Kidney (tissue), 13 donors: ENCODE measurements at regions not wholly inside any gene's neighbourhood (a gene's known extent, or its start where the extent isn't known, plus 50 kb on each side); places are given as distances from the start of the nearest gene placed in this dataset.

Experiments
- DNase-seq, 5 donors: peaks; one replicate each; pipeline ENCODE4 v3.0.0-alpha.2; 2013 to 2020
- FAIRE-seq: peaks from 2 replicates; lab custom pipeline; 2012; peaks lifted over from hg19 to GRCh38; lab: Jason Lieb, UNC
- H3K27ac ChIP-seq, 2 donors: one replicate each; pipeline ENCODE4 v1.7.0; 2013; ENCODE audit warnings: low read depth in 2 of 2, low read length in 2 of 2, inconsistent platforms in 1 of 2
- H3K27me3 ChIP-seq: one replicate; pipeline ENCODE4 v1.7.1; 2013; ENCODE audit warnings: low read length, inconsistent platforms; ENCODE audit not compliant: control insufficient read depth, insufficient read depth
- H3K36me3 ChIP-seq, 3 donors: one replicate each; pipeline versions ENCODE4 v1.7.0 to v1.7.1; 2013; ENCODE audit warnings: low read length in 3 of 3, control low read depth in 1 of 3, inconsistent platforms in 1 of 3; ENCODE audit not compliant: insufficient read depth in 3 of 3, control insufficient read depth in 2 of 3
- H3K4me1 ChIP-seq, 3 donors: one replicate each; pipeline versions ENCODE4 v1.7.0 to v1.7.1; 2013; ENCODE audit warnings: low read length in 3 of 3, inconsistent platforms in 1 of 3, low read depth in 1 of 3; ENCODE audit not compliant: control insufficient read depth in 2 of 3, insufficient read depth in 2 of 3
- H3K4me3 ChIP-seq, 3 donors: one replicate each; pipeline versions ENCODE4 v1.7.0 to v1.8.1; 2013; ENCODE audit warnings: low read length in 3 of 3, control low read depth in 1 of 3, inconsistent platforms in 1 of 3
- H3K9ac ChIP-seq, 3 donors: one replicate each; pipeline versions ENCODE4 v1.7.0 to v1.7.1; 2013; ENCODE audit warnings: low read length in 3 of 3, control low read depth in 1 of 3, inconsistent platforms in 1 of 3
- H3K9me3 ChIP-seq, 3 donors: one replicate each; pipeline versions ENCODE4 v1.7.0 to v1.7.1; 2013; ENCODE audit warnings: low read length in 3 of 3, control low read depth in 1 of 3, inconsistent platforms in 1 of 3; ENCODE audit not compliant: control insufficient read depth in 2 of 3, insufficient read depth in 1 of 3
- intact Hi-C: fragments of 100-400 bp; cut with DNase I; formaldehyde crosslinking; loops from one replicate; pipeline ENCODE4 v1.11.1; 2022
- TF ChIP-seq, protein P1 (sequence below): IDR thresholded peaks from 3 replicates; pipeline ENCODE4 v1.5.1; 2012; ENCODE audit warnings: mild to moderate bottlenecking, moderate library complexity, borderline replicate concordance; ENCODE audit not compliant: insufficient read depth; ENCODE audit errors: extremely low read depth
- donor health status: control.
- donor health status: control.
- donor health status: control.
- donor health status: control.
- donor health status: control.
- donor health status: DM: yes; HTN: yes; CAD: no.
- donor health status: Normal renal cell carcinoma (clear cell type).

- TF ChIP-seq, protein P1, sequence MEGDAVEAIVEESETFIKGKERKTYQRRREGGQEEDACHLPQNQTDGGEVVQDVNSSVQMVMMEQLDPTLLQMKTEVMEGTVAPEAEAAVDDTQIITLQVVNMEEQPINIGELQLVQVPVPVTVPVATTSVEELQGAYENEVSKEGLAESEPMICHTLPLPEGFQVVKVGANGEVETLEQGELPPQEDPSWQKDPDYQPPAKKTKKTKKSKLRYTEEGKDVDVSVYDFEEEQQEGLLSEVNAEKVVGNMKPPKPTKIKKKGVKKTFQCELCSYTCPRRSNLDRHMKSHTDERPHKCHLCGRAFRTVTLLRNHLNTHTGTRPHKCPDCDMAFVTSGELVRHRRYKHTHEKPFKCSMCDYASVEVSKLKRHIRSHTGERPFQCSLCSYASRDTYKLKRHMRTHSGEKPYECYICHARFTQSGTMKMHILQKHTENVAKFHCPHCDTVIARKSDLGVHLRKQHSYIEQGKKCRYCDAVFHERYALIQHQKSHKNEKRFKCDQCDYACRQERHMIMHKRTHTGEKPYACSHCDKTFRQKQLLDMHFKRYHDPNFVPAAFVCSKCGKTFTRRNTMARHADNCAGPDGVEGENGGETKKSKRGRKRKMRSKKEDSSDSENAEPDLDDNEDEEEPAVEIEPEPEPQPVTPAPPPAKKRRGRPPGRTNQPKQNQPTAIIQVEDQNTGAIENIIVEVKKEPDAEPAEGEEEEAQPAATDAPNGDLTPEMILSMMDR, result no peak
- H3K27ac ChIP-seq, result no peak overlapping the region
- H3K9ac ChIP-seq, result no peak overlapping the region
- DNase-seq (no peak), FAIRE-seq (no peak)
- H3K9me3 ChIP-seq, result no peaks in the 10 kb centered on the region
- intact Hi-C loops, result no loop called here
- no peaks in the 10 kb centered on the region for H3K27me3 ChIP-seq
- no peaks in the 10 kb centered on the region for H3K4me1 ChIP-seq
- H3K36me3 ChIP-seq, result peaks cover 0 to 2% (median 0%) of the 10 kb centered on the region in 3 donors
- H3K4me3 ChIP-seq, result no peak overlapping the region
Observed at GRCh38 chr4:20603671-20604313, 96.5 kb upstream of the PACRGL start.

- FAIRE-seq (no peak), DNase-seq (no peak)
- no peaks in the 10 kb centered on the region for H3K4me1 ChIP-seq
- no peak overlapping the region for H3K9ac ChIP-seq
- H3K4me3 ChIP-seq, result no peak overlapping the region
- no peaks in the 10 kb centered on the region for H3K27me3 ChIP-seq
- H3K27ac ChIP-seq, result no peak overlapping the region
- H3K9me3 ChIP-seq, result no peaks in the 10 kb centered on the region
- intact Hi-C loops, result no loop called here
- TF ChIP-seq, protein P1, result no peak
- peaks cover 0 to 2% (median 0%) of the 10 kb centered on the region in 3 donors for H3K36me3 ChIP-seq
Observed at GRCh38 chr4:20612313-20612712, 87.9 kb upstream of the PACRGL start.

DNA sequence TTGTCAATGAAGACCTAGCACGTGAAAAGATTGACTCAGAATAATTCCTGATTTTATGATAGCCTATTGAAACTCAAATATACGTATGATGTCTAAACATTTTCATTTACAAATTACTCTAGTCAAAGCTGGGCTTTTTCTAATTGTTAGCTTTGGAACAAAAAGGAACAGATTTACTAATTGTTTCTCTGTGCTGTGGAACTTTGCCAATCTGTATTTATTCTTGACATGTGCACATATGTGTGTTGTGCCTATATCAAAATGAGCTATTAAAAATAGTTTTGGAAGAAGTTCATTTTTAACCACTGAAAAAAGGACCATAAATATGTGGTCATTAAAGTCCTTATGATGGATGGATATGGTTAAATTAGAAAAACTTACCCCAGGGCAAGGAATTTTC, 85.4 kb upstream of the PACRGL start:
- no peaks in the 10 kb centered on the region for H3K9me3 ChIP-seq
- H3K27ac ChIP-seq, result no peak overlapping the region
- peaks cover 0 to 6% (median 0%) of the 10 kb centered on the region in 3 donors for H3K4me1 ChIP-seq
- no peak overlapping the region for H3K4me3 ChIP-seq
- TF ChIP-seq, protein P1, result no peak
- H3K9ac ChIP-seq, result no peak overlapping the region
- intact Hi-C loops, result no loop called here
- no peaks in the 10 kb centered on the region for H3K27me3 ChIP-seq
- peaks cover 0 to 2% (median 2%) of the 10 kb centered on the region in 3 donors for H3K36me3 ChIP-seq
- FAIRE-seq (no peak), DNase-seq (no peak)
